Heart left ventricle (tissue), 16 donors: ENCODE measurements at regions not wholly inside any gene's neighbourhood (a gene's known extent, or its start where the extent isn't known, plus 50 kb on each side); places are given as distances from the start of the nearest gene placed in this dataset.

Experiments
- ATAC-seq, 4 donors: fragments of 200-7000 bp; cut with Tn5 transposase; one replicate each; pipeline ENCODE4 v1.9.1; 2020 to 2022; ENCODE audit warnings: moderate library complexity in 4 of 4, mild to moderate bottlenecking in 3 of 4, moderate number of reproducible peaks in 1 of 4
- DNase-seq, 5 donors: peaks; one replicate each; pipeline ENCODE4 v3.0.0-alpha.2; 2020
- H3K27ac ChIP-seq, 12 donors: fragments of 200-600 bp; sonication (generic) in 4 of 12; one replicate each; pipeline versions ENCODE4 v1.5.0 to v1.8.0; 2016 to 2022; ENCODE audit warnings: mild to moderate bottlenecking in 2 of 12
- H3K27me3 ChIP-seq, 9 donors: fragments of 200-600 bp; sonication (generic) in 2 of 9; one replicate each; pipeline versions ENCODE4 v1.5.1 to v1.8.0; 2016 to 2022; ENCODE audit warnings: mild to moderate bottlenecking in 3 of 9
- H3K36me3 ChIP-seq, 9 donors: fragments of 200-600 bp; sonication (generic) in 2 of 9; one replicate each; pipeline versions ENCODE4 v1.5.0 to v1.8.0; 2018 to 2022; ENCODE audit warnings: mild to moderate bottlenecking in 2 of 9
- H3K4me1 ChIP-seq, 12 donors: fragments of 200-600 bp; sonication (generic) in 4 of 12; one replicate each; pipeline versions ENCODE4 v1.5.0 to v1.8.0; 2016 to 2022; ENCODE audit warnings: mild to moderate bottlenecking in 3 of 12
- H3K4me3 ChIP-seq, 12 donors: fragments of 200-600 bp; sonication (generic) in 4 of 12; one replicate each; pipeline versions ENCODE4 v1.5.0 to v1.8.0; 2017 to 2022; ENCODE audit warnings: mild to moderate bottlenecking in 9 of 12, moderate library complexity in 4 of 12
- H3K9me3 ChIP-seq, 12 donors: fragments of 200-600 bp; sonication (generic) in 4 of 12; one replicate each; pipeline versions ENCODE4 v1.5.0 to v1.8.0; 2016 to 2022; ENCODE audit warnings: mild to moderate bottlenecking in 1 of 12
- POLR2A ChIP-seq, 2 donors: fragments of 450-650 bp; IDR thresholded peaks; one replicate each; pipeline ENCODE4 v1.6.1; 2017; ENCODE audit warnings: antibody characterized with exemption in 2 of 2, mild to moderate bottlenecking in 2 of 2, moderate library complexity in 2 of 2
- WGBS, 4 donors: extraction: QIAGEN DNeasy Blood & Tissue Kit in 2 of 4; methylation state at CpG; one replicate each; pipeline versions ENCODE4 v1.1.5 to v1.1.7; 2013 to 2018; 5-methylcytosine and 5-hydroxymethylcytosine counted together
- intact Hi-C, 10 donors: fragments of 100-400 bp; cut with DNase I; formaldehyde crosslinking; loops; one replicate each; pipeline versions ENCODE4 v1.11.1 to v1.14.2; 2022
- TF ChIP-seq, protein P1 (sequence below), 12 donors: fragments of 200-600 bp; sonication (generic) in 4 of 12; IDR thresholded peaks; one replicate each; pipeline versions ENCODE4 v1.5.0 to v1.8.0; 2018 to 2022; ENCODE audit warnings: antibody characterized with exemption in 12 of 12, mild to moderate bottlenecking in 5 of 12
- donor health status: ischemic (EF 13 %, LVEDD 7.1; RV severe dilation, severe dysfunction).
- donor health status: healthy with polysubstance abuse.
- donor health status: DM: no; HTN: yes; CAD: no.
- donor health status: DM: no; HTN: no; CAD: no.
- donor health status: ischemic (EF 25% LVEDD 6.9; RV normal size, moderate dysfunction).
- donor health status: ischemic (EF 25% LVEDD 5.7; RV mildly dilated, moderate dysfunction).
- donor health status: healthy.
- donor health status: DM: yes; HTN: yes; CAD: no.
- donor health status: ischemic (EF 35%, LVEDD 5.7; RV mildly dilated, moderate dysfunction).
- donor health status: nonischemic (EF 11% LVEDD 7.7; RV severe dilation, severe dysfunction).
- donor health status: DM: yes; HTN: yes; CAD: no.
- donor health status: PGD.
- donor health status: ischemic (EF 29% LVEDD 5.4; RV normal size, mild dysfunction).
- donor health status: nonischemic (EF 23%, LVEDD 6.1; RV moderate dilation, normal function).

DNA sequence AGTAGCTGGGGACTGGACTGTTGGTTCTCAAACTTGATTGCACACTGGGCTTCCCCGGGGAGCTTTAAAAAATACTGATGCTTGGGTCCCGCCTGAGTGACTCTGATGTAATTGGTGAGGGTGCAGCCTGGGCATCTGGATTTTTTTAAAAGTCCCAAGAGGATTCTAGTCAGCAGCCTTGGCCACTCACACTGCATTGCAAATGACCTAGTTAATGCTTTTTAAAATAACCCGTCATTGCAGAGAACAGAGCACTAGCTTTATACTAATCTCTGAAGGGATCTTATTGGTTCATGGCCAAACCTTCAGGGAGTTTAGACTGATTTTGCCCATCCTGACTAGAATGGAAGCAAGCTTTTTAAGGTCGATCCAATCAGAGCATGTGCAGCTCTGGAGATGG is 310.6 kb upstream of the PROK2 start:
- TF ChIP-seq, protein P1, sequence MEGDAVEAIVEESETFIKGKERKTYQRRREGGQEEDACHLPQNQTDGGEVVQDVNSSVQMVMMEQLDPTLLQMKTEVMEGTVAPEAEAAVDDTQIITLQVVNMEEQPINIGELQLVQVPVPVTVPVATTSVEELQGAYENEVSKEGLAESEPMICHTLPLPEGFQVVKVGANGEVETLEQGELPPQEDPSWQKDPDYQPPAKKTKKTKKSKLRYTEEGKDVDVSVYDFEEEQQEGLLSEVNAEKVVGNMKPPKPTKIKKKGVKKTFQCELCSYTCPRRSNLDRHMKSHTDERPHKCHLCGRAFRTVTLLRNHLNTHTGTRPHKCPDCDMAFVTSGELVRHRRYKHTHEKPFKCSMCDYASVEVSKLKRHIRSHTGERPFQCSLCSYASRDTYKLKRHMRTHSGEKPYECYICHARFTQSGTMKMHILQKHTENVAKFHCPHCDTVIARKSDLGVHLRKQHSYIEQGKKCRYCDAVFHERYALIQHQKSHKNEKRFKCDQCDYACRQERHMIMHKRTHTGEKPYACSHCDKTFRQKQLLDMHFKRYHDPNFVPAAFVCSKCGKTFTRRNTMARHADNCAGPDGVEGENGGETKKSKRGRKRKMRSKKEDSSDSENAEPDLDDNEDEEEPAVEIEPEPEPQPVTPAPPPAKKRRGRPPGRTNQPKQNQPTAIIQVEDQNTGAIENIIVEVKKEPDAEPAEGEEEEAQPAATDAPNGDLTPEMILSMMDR (IDR thresholded peaks at IDR 0.05): no peak
- no peak for TF ChIP-seq POLR2A (IDR thresholded peaks at IDR 0.05)
- no peaks in the 10 kb centered on the region for H3K9me3 ChIP-seq
- peaks cover 0 to 19% (median 2%) of the 10 kb centered on the region in 12 donors for H3K4me1 ChIP-seq
- H3K4me3 ChIP-seq: no peak overlapping the region
- no peaks in the 10 kb centered on the region for H3K36me3 ChIP-seq
- ATAC-seq (no peak), DNase-seq (no peak)
- no peak overlapping the region for H3K27ac ChIP-seq
- WGBS, 4 donors: 61 to 70% (median 65%) methylated on average over 4 of the region's 4 CpGs
- no peaks in the 10 kb centered on the region for H3K27me3 ChIP-seq
- intact Hi-C loops: no loop called here

DNA sequence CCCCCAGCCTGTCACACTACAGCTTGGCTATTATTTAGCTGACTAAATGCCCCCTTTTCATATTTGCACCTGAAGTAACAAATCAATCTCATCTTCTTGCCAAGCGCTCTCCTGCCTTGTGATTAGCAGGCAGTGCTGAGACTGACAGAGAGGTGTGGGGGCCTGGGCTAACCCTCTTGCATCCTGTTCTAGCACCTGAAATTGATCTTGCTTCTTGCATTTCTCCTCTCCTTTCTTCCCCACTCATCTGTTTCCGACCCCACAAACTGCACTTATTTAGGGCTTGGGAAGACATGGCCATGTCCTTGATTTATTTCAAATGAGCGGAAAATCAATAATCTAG is 309.0 kb upstream of the PROK2 start:
- Histone ChIP-seq H3K27ac (no peak overlapping the region), H3K36me3 (no peaks in the 10 kb centered on the region), H3K27me3 (no peaks in the 10 kb centered on the region), H3K9me3 (no peaks in the 10 kb centered on the region), H3K4me1 (peaks cover 0 to 3% (median 0%) of the 10 kb centered on the region in 12 donors), H3K4me3 (no peak overlapping the region)
- intact Hi-C loops: no loop called here
- ATAC-seq: no peak
- 97 to 99% (median 98%) methylated on average over 3 of the region's 3 CpGs for WGBS, 4 donors
- TF ChIP-seq, protein P1 (IDR thresholded peaks at IDR 0.05): no peak
- no peak for TF ChIP-seq POLR2A (IDR thresholded peaks at IDR 0.05)
- DNase-seq: no peak

GRCh38 chr3:72093270-72093991 is 308.5 kb upstream of the PROK2 start:
- peaks cover 0 to 3% (median 0%) of the 10 kb centered on the region in 12 donors for H3K4me1 ChIP-seq
- no peak for DNase-seq
- no peaks in the 10 kb centered on the region for H3K27me3 ChIP-seq
- no peaks in the 10 kb centered on the region for H3K9me3 ChIP-seq
- intact Hi-C loops: no loop called here
- ATAC-seq: no peak
- no peaks in the 10 kb centered on the region for H3K36me3 ChIP-seq
- H3K27ac ChIP-seq: no peak overlapping the region
- 87 to 93% (median 89%) methylated on average over 10 of the region's 10 CpGs for WGBS, 4 donors
- TF ChIP-seq, protein P1 (IDR thresholded peaks at IDR 0.05): no peak
- TF ChIP-seq POLR2A (IDR thresholded peaks at IDR 0.05): no peak
- no peak overlapping the region for H3K4me3 ChIP-seq

DNA sequence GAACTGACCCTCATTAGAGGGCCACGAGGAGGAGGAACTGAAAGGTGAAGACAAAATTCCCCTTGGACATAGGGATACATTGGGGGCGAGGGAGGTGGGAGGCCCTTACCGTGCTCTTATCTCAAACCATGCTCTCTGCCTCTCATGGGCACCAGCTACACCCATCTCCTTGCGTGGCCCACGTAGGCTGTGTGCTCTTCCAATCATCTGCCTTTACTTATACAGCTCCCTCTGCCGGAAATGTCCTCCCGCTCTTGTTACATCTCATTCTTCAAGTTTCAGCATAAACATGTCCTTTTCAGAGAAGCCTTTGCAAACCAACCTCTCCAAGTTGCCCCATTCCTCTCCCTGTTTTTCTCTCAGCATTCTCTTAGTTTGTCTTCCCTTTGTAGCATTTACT is 307.8 kb upstream of the PROK2 start:
- Histone ChIP-seq H3K4me1 (peaks cover 0 to 3% (median 0%) of the 10 kb centered on the region in 12 donors), H3K27me3 (no peaks in the 10 kb centered on the region), H3K9me3 (no peaks in the 10 kb centered on the region), H3K4me3 (no peak overlapping the region), H3K36me3 (no peaks in the 10 kb centered on the region), H3K27ac (no peak overlapping the region)
- TF ChIP-seq, protein P1 (IDR thresholded peaks at IDR 0.05): no peak
- no peak for TF ChIP-seq POLR2A (IDR thresholded peaks at IDR 0.05)
- no peak for ATAC-seq
- intact Hi-C loops: no loop called here
- WGBS, 4 donors: 91 to 95% (median 91%) methylated on average over 7 of the region's 7 CpGs
- DNase-seq: no peak
